ENCODE measurements at regions not wholly inside any gene's neighbourhood (a gene's known extent, or its start where the extent isn't known, plus 50 kb on each side); places are given as distances from the start of the nearest gene placed in this dataset.
"Not testable (repeated sequence)": the region's sequence is repeated elsewhere in the genome, so short reads cannot be mapped to it uniquely, and the experiment has no call there.

DNA sequence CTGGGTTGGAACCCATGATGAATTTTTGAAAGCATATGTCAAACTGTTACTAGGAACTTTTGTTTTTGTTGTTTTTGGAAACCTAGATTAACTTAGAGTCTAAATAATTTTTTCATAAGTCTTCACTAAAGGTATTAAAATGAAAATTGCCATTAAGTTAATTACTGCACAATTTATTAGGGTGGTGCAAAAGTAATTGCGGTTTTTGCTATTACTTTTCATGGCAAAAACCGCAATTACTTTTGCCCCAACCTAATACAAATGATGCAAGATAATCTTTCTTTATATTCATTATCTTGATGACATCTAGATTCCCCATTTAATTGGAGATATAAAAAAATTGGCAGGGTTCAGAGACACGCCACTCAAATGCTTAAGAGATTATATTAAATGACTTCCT is 145.0 kb upstream of the PKP2 start:
- H3K27ac ChIP-seq (ENCODE audit: low read depth in 1 of 2, low read length in 2 of 2) = no peak overlapping the region
- intact Hi-C loops (cut with DNase I, micrococcal nuclease) = no loop called here
- Mint-ChIP-seq H3K4me3 (no peak overlapping the region), H3K27me3 (no peaks in the 10 kb centered on the region), H3K9me3 (peaks cover 10% of the 10 kb centered on the region), H3K4me1 (ENCODE audit: low read depth) (no peaks in the 10 kb centered on the region), H3K27ac (no peak overlapping the region), H3K36me3 (ENCODE audit: low read depth) (no peaks in the 10 kb centered on the region)
- H3K4me1 ChIP-seq (ENCODE audit: insufficient read depth, low read length) = no peaks in the 10 kb centered on the region
- no peaks in the 10 kb centered on the region for H3K36me3 ChIP-seq (ENCODE audit: insufficient read depth, low read length)
- ATAC-seq (ENCODE audit: poor library complexity) (no peak), DNase-seq (no peak)
- no peaks in the 10 kb centered on the region for H3K27me3 ChIP-seq (ENCODE audit: control insufficient read depth in 1 of 2, insufficient read depth in 2 of 2, low read length in 2 of 2)
- POLR2A ChIA-PET = no interaction called here
- CTCF ChIA-PET = no interaction called here
- H3K9me3 ChIP-seq (ENCODE audit: control insufficient read depth in 1 of 2, insufficient read depth in 1 of 2, low read length in 2 of 2) = peaks cover 0 to 3% of the 10 kb centered on the region in 2 experiments
- no peak overlapping the region for H3K4me3 ChIP-seq (ENCODE audit: low read length)
- TF ChIP-seq, protein P1, sequence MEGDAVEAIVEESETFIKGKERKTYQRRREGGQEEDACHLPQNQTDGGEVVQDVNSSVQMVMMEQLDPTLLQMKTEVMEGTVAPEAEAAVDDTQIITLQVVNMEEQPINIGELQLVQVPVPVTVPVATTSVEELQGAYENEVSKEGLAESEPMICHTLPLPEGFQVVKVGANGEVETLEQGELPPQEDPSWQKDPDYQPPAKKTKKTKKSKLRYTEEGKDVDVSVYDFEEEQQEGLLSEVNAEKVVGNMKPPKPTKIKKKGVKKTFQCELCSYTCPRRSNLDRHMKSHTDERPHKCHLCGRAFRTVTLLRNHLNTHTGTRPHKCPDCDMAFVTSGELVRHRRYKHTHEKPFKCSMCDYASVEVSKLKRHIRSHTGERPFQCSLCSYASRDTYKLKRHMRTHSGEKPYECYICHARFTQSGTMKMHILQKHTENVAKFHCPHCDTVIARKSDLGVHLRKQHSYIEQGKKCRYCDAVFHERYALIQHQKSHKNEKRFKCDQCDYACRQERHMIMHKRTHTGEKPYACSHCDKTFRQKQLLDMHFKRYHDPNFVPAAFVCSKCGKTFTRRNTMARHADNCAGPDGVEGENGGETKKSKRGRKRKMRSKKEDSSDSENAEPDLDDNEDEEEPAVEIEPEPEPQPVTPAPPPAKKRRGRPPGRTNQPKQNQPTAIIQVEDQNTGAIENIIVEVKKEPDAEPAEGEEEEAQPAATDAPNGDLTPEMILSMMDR (IDR thresholded peaks at IDR 0.05) = no peak

DNA sequence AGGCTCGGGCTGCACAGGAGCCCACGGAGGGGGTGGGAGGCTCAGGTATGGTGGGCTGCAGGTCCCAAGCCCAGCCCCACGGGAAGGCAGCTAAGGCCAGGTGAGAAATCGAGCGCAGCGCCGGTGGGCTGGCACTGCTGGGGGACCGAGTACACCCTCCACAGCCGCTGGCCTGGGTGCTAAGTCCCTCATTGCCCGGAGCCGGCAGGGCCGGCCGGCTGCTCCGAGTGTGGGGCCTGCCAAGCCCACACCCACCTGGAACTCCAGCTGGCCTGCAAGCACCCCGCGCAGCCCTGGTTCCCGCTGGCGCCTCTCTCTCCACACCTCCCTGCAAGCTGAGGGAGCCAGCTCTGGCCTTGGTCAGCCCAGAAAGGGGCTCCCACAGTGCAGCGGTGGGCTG is 137.4 kb upstream of the PKP2 start:
- H3K27me3 ChIP-seq (ENCODE audit: control insufficient read depth in 1 of 2, insufficient read depth in 2 of 2, low read length in 2 of 2); H3K4me1 Mint-ChIP-seq (ENCODE audit: low read depth); ATAC-seq (ENCODE audit: poor library complexity); DNase-seq; CTCF ChIA-PET; H3K4me3 ChIP-seq (ENCODE audit: low read length); H3K4me1 ChIP-seq (ENCODE audit: insufficient read depth, low read length); H3K27me3 Mint-ChIP-seq; H3K27ac Mint-ChIP-seq; intact Hi-C loops (cut with DNase I, micrococcal nuclease); POLR2A ChIA-PET; H3K4me3 Mint-ChIP-seq; H3K27ac ChIP-seq (ENCODE audit: low read depth in 1 of 2, low read length in 2 of 2); H3K36me3 Mint-ChIP-seq (ENCODE audit: low read depth); H3K36me3 ChIP-seq (ENCODE audit: insufficient read depth, low read length): not testable (repeated sequence)
- H3K9me3 Mint-ChIP-seq = peaks cover 11% of the 10 kb centered on the region
- peaks cover 0 to 12% of the 10 kb centered on the region in 2 experiments for H3K9me3 ChIP-seq (ENCODE audit: control insufficient read depth in 1 of 2, insufficient read depth in 1 of 2, low read length in 2 of 2)

DNA sequence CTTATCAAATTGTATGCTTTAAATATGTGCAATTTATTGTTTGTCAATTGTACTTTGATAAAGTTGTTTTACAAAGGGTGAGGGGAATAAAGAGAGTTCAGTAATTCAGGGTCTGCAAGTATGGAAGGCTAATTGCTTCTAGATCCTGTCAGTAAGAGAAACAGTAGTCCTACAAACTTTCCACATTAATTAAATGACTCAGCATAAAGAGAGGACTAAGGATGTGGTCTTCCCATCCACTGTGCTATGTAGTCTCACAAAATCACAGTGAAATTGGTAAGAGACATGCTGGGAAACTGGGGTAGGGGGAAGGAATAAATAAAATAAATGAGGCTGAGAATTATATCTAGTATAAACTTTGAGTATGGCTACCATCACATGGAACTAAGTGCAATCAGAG is 130.2 kb upstream of the PKP2 start:
- intact Hi-C loops (cut with DNase I, micrococcal nuclease) = no loop called here
- TF ChIP-seq, protein P1 (IDR thresholded peaks at IDR 0.05) = no peak
- no peak overlapping the region for H3K4me3 Mint-ChIP-seq
- CTCF ChIA-PET = no interaction called here
- no peaks in the 10 kb centered on the region for H3K36me3 Mint-ChIP-seq (ENCODE audit: low read depth)
- H3K27ac ChIP-seq (ENCODE audit: low read depth in 1 of 2, low read length in 2 of 2) = no peak overlapping the region
- H3K27me3 ChIP-seq (ENCODE audit: control insufficient read depth in 1 of 2, insufficient read depth in 2 of 2, low read length in 2 of 2) = no peaks in the 10 kb centered on the region
- H3K4me1 ChIP-seq (ENCODE audit: insufficient read depth, low read length) = no peaks in the 10 kb centered on the region
- H3K36me3 ChIP-seq (ENCODE audit: insufficient read depth, low read length) = no peaks in the 10 kb centered on the region
- no peak overlapping the region for H3K4me3 ChIP-seq (ENCODE audit: low read length)
- no peak overlapping the region for H3K27ac Mint-ChIP-seq
- H3K27me3 Mint-ChIP-seq = no peaks in the 10 kb centered on the region
- peaks cover 13% of the 10 kb centered on the region for H3K9me3 Mint-ChIP-seq
- DNase-seq (no peak), ATAC-seq (ENCODE audit: poor library complexity) (no peak)
- no peaks in the 10 kb centered on the region for H3K4me1 Mint-ChIP-seq (ENCODE audit: low read depth)
- POLR2A ChIA-PET = no interaction called here
- peaks cover 0 to 11% of the 10 kb centered on the region in 2 experiments for H3K9me3 ChIP-seq (ENCODE audit: control insufficient read depth in 1 of 2, insufficient read depth in 1 of 2, low read length in 2 of 2)

DNA sequence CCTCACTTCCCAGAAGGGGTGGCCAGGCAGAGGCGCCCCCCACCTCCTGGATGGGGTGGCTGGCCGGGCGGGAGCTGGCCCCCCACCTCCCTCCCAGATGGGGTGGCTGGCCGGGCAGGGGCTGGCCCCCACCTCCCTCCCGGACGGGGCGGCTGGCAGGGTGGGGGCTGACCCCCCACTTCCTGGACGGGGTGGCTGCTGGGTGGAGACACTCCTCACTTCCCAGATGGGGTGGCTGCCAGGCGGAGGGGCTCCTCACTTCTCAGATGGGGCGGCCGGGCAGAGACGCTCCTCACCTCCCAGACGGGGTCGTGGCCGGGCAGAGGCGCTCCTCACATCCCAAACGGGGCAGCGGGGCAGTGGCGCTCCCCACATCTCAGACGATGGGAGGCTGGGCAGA is 126.1 kb upstream of the PKP2 start:
- H3K9me3 ChIP-seq (ENCODE audit: control insufficient read depth in 1 of 2, insufficient read depth in 1 of 2, low read length in 2 of 2) = peaks cover 0 to 11% of the 10 kb centered on the region in 2 experiments
- DNase-seq; CTCF ChIA-PET; H3K4me1 Mint-ChIP-seq (ENCODE audit: low read depth); H3K4me1 ChIP-seq (ENCODE audit: insufficient read depth, low read length); H3K27me3 Mint-ChIP-seq; H3K27ac ChIP-seq (ENCODE audit: low read depth in 1 of 2, low read length in 2 of 2); H3K36me3 ChIP-seq (ENCODE audit: insufficient read depth, low read length); H3K4me3 Mint-ChIP-seq; H3K4me3 ChIP-seq (ENCODE audit: low read length); H3K36me3 Mint-ChIP-seq (ENCODE audit: low read depth); intact Hi-C loops (cut with DNase I, micrococcal nuclease); ATAC-seq (ENCODE audit: poor library complexity); H3K27me3 ChIP-seq (ENCODE audit: control insufficient read depth in 1 of 2, insufficient read depth in 2 of 2, low read length in 2 of 2); H3K27ac Mint-ChIP-seq; POLR2A ChIA-PET: not testable (repeated sequence)
- H3K9me3 Mint-ChIP-seq = peaks cover 11% of the 10 kb centered on the region

DNA sequence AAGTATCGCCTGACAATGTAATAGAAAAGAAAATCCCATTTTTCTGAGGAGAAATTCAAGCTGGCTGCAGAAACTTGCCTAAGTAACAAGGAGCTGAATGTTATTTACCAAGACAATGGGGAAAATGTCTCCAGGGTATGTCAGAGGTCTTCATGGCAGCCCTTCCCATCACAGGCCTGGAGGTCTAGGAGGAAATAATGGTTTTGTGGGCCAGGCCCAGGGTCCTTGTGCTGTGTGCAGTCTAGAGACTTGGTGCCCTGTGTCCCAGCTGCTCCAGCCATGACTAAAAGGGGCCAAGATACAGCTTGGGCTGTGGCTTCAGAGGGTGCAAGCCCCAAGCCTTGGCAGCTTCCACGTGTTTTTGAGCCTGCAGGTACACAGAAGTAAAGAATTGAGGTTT is 120.5 kb upstream of the PKP2 start:
- POLR2A ChIA-PET; H3K27me3 ChIP-seq (ENCODE audit: control insufficient read depth in 1 of 2, insufficient read depth in 2 of 2, low read length in 2 of 2); H3K36me3 Mint-ChIP-seq (ENCODE audit: low read depth); H3K27ac ChIP-seq (ENCODE audit: low read depth in 1 of 2, low read length in 2 of 2); H3K27ac Mint-ChIP-seq; CTCF ChIA-PET; H3K9me3 ChIP-seq (ENCODE audit: control insufficient read depth in 1 of 2, insufficient read depth in 1 of 2, low read length in 2 of 2); H3K4me3 Mint-ChIP-seq; H3K4me1 Mint-ChIP-seq (ENCODE audit: low read depth); H3K4me1 ChIP-seq (ENCODE audit: insufficient read depth, low read length); H3K27me3 Mint-ChIP-seq; ATAC-seq (ENCODE audit: poor library complexity); DNase-seq; intact Hi-C loops (cut with DNase I, micrococcal nuclease); H3K36me3 ChIP-seq (ENCODE audit: insufficient read depth, low read length); H3K4me3 ChIP-seq (ENCODE audit: low read length): not testable (repeated sequence)
- peaks cover 15% of the 10 kb centered on the region for H3K9me3 Mint-ChIP-seq

Data from CD4-positive, alpha-beta T cell (primary cell).